MM.1S (cell line): ENCODE measurements at regions not wholly inside any gene's neighbourhood (a gene's known extent, or its start where the extent isn't known, plus 50 kb on each side); places are given as distances from the start of the nearest gene placed in this dataset.

ENCODE experiments used
- DNase-seq: peaks from one replicate; pipeline ENCODE4 v3.0.0-alpha.2; 2015
- H2AFZ ChIP-seq: fragments of 300-600 bp; sonication (generic); 2 replicates; pipeline ENCODE4 v1.6.0; 2016; ENCODE audit warnings: antibody characterized with exemption, low read length
- H3F3A ChIP-seq: fragments of 300-600 bp; sonication (generic); 2 replicates; pipeline ENCODE4 v1.6.1; 2016; ENCODE audit warnings: mild to moderate bottlenecking, antibody characterized with exemption, low read length, moderate library complexity, mixed read lengths; ENCODE audit not compliant: insufficient read depth
- H3K27ac ChIP-seq: fragments of 300-600 bp; sonication (generic); 2 replicates; pipeline ENCODE4 v1.5.1; 2016; ENCODE audit warnings: mild to moderate bottlenecking, low read length
- H3K27me3 ChIP-seq: fragments of 300-600 bp; sonication (generic); replicated peaks from 2 replicates; pipeline ENCODE4 v1.6.0; 2016; ENCODE audit warnings: low read length; ENCODE audit not compliant: insufficient read depth
- H3K36me3 ChIP-seq: fragments of 300-600 bp; sonication (generic); replicated peaks from 2 replicates; pipeline ENCODE4 v1.6.1; 2016; ENCODE audit warnings: mild to moderate bottlenecking, low read length, mixed read lengths; ENCODE audit not compliant: insufficient read depth
- H3K4me1 ChIP-seq: fragments of 300-600 bp; sonication (generic); 2 replicates; pipeline ENCODE4 v1.6.1; 2016; ENCODE audit warnings: low read length, mixed read lengths
- H3K4me2 ChIP-seq: fragments of 300-600 bp; sonication (generic); 2 replicates; pipeline ENCODE4 v1.6.0; 2016; ENCODE audit warnings: low read depth, low read length
- H3K4me3 ChIP-seq: fragments of 300-600 bp; sonication (generic); 2 replicates; pipeline ENCODE4 v1.5.1; 2016; ENCODE audit warnings: low read length, mixed read lengths
- H3K79me2 ChIP-seq: fragments of 300-600 bp; sonication (generic); 2 replicates; pipeline ENCODE4 v1.6.1; 2016; ENCODE audit warnings: mixed run types, low read length, mixed read lengths
- H3K9ac ChIP-seq: fragments of 300-600 bp; sonication (generic); 2 replicates; pipeline ENCODE4 v1.6.1; 2016; ENCODE audit warnings: low read length, mixed read lengths
- H3K9me2 ChIP-seq: fragments of 300-600 bp; sonication (generic); replicated peaks from 2 replicates; pipeline ENCODE4 v1.6.1; 2016; ENCODE audit warnings: mild to moderate bottlenecking, low read length, mixed read lengths; ENCODE audit not compliant: insufficient read depth
- H3K9me3 ChIP-seq: fragments of 300-600 bp; sonication (generic); replicated peaks from 2 replicates; pipeline ENCODE4 v1.6.1; 2016; ENCODE audit warnings: mild to moderate bottlenecking, low read length, mixed read lengths; ENCODE audit not compliant: insufficient read depth
- H4K20me1 ChIP-seq: fragments of 300-600 bp; sonication (generic); 2 replicates; pipeline ENCODE4 v1.6.1; 2016; ENCODE audit warnings: mild to moderate bottlenecking, low read length, moderate library complexity, mixed read lengths; ENCODE audit not compliant: insufficient read depth
- EZH2 ChIP-seq: fragments of 300-600 bp; sonication (generic); optimal IDR thresholded peaks from 2 replicates; pipeline ENCODE3; 2017; ENCODE audit warnings: low read depth, mild to moderate bottlenecking, antibody characterized with exemption, low read length, mixed read lengths
- EZH2phosphoT487 ChIP-seq: fragments of 300-600 bp; sonication (generic); IDR thresholded peaks from 2 replicates; pipeline ENCODE4 v1.6.1; 2018; ENCODE audit warnings: antibody characterized with exemption, low read length
- TF ChIP-seq, protein P1 (sequence below): fragments of 300-600 bp; sonication (generic); IDR thresholded peaks from 2 replicates; pipeline ENCODE4 v1.5.1; 2016; ENCODE audit warnings: antibody characterized with exemption, low read length, mixed read lengths

DNA sequence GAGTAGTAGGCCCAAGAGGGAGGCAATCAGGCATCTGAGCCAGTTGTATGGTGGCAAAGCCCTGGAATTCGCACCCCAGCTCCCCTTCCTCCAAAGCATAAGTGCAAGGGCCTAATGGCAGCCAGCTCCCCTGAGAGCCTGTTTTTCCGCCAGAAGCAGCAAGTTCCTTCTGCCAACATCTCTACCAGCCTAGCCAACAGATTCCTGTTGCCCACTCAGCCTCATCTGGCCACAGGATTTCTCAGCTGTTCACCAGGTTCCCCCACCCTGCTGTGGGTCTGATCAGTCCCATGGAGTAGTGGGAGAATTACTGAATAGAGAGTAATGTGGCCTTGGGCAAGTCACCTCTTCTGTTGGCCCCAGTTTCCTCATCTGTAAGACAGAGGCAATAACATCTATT is 186.2 kb upstream of the PDE1C start:
- Histone ChIP-seq H3K27ac (no peak overlapping the region), H3K36me3 (no peaks in the 10 kb centered on the region), H2AFZ (no peak overlapping the region), H3K4me2 (no peak overlapping the region), H3K4me3 (no peak overlapping the region), H3K79me2 (no peaks in the 10 kb centered on the region), H3K9me3 (no peaks in the 10 kb centered on the region), H3K4me1 (no peaks in the 10 kb centered on the region), H3K9ac (no peak overlapping the region), H4K20me1 (no peaks in the 10 kb centered on the region), H3F3A (no peaks in the 10 kb centered on the region), H3K27me3 (no peaks in the 10 kb centered on the region), H3K9me2 (no peaks in the 10 kb centered on the region)
- DNase-seq, result no peak
- TF ChIP-seq EZH2 (no peak), EZH2phosphoT487 (no peak)
- TF ChIP-seq, protein P1, sequence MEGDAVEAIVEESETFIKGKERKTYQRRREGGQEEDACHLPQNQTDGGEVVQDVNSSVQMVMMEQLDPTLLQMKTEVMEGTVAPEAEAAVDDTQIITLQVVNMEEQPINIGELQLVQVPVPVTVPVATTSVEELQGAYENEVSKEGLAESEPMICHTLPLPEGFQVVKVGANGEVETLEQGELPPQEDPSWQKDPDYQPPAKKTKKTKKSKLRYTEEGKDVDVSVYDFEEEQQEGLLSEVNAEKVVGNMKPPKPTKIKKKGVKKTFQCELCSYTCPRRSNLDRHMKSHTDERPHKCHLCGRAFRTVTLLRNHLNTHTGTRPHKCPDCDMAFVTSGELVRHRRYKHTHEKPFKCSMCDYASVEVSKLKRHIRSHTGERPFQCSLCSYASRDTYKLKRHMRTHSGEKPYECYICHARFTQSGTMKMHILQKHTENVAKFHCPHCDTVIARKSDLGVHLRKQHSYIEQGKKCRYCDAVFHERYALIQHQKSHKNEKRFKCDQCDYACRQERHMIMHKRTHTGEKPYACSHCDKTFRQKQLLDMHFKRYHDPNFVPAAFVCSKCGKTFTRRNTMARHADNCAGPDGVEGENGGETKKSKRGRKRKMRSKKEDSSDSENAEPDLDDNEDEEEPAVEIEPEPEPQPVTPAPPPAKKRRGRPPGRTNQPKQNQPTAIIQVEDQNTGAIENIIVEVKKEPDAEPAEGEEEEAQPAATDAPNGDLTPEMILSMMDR, result no peak

DNA sequence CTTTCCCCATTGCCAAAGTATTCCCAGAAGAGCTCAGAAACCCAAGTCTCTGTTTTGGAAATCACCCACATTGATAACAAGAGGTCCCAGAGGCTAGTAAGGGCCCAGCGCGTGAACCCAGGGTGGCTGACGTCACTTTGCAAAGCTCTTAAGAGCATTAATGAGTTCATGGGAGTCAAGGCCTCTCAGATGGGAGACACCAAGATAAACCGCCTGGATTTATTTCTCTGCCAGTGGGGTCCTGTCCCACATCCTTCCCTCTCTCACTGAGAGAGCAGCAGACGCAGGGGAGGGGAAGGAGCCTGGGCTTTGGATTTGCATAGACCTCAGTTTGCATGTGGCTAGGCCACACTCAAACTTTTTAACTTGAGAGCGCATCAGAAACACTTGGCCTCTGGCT is 184.8 kb upstream of the PDE1C start:
- H3K9ac ChIP-seq, result no peak overlapping the region
- no peak overlapping the region for H3K27ac ChIP-seq
- H3K9me2 ChIP-seq, result no peaks in the 10 kb centered on the region
- H3K27me3 ChIP-seq, result no peaks in the 10 kb centered on the region
- no peak for DNase-seq
- H3K36me3 ChIP-seq, result no peaks in the 10 kb centered on the region
- H3K4me2 ChIP-seq, result no peak overlapping the region
- no peaks in the 10 kb centered on the region for H4K20me1 ChIP-seq
- H3K9me3 ChIP-seq, result no peaks in the 10 kb centered on the region
- no peaks in the 10 kb centered on the region for H3K79me2 ChIP-seq
- no peaks in the 10 kb centered on the region for H3K4me1 ChIP-seq
- H2AFZ ChIP-seq, result no peak overlapping the region
- no peaks in the 10 kb centered on the region for H3F3A ChIP-seq
- H3K4me3 ChIP-seq, result no peak overlapping the region
- TF ChIP-seq EZH2, result no peak
- TF ChIP-seq EZH2phosphoT487, result no peak

DNA sequence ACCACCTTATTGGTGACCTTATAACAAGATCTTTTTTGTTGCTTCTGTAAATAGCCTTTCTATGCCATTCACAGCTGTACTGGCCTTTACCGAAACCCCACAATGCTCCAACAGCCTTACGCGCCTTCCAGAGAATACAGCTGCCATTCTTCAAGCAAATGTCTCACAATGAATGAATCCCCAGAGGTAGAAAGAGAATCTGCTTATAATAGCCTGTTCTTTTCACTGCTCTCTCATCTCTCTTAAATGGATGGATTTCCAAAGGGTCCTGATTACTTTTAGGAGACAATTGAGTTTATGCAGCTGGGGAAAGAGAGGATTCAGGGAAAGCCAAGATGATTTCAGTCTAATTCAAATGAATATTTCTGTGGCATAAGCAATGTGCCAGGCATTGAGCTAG is 183.1 kb upstream of the PDE1C start:
- TF ChIP-seq, protein P1, result no peak
- TF ChIP-seq EZH2phosphoT487 (no peak), EZH2 (no peak)
- no peak overlapping the region for H3K4me3 ChIP-seq
- H3K36me3 ChIP-seq, result no peaks in the 10 kb centered on the region
- no peaks in the 10 kb centered on the region for H3K27me3 ChIP-seq
- H3K9me3 ChIP-seq, result no peaks in the 10 kb centered on the region
- no peaks in the 10 kb centered on the region for H3K4me1 ChIP-seq
- no peaks in the 10 kb centered on the region for H3K79me2 ChIP-seq
- no peak overlapping the region for H3K4me2 ChIP-seq
- no peak for DNase-seq
- H4K20me1 ChIP-seq, result no peaks in the 10 kb centered on the region
- H3K9me2 ChIP-seq, result no peaks in the 10 kb centered on the region
- no peaks in the 10 kb centered on the region for H3F3A ChIP-seq
- no peak overlapping the region for H3K9ac ChIP-seq
- no peak overlapping the region for H2AFZ ChIP-seq
- no peak overlapping the region for H3K27ac ChIP-seq

DNA sequence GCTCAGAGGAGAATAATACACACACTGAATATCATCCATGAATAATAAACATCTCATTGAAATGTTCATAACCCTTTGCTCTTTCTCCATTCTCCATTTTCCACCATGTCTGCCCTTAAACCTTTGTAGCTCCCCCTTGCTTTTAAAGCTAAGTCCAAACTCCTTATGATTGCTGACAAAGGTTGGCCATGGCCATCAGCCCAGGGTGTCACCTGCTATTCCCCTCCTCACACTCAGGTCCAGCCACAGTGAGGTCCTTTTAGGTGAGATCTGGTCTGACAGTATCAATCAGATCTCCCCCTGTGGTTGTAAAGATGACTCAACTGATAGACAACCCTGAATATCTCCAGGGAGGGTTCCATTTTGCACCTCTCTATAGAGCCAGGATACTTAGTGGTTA is 181.5 kb upstream of the PDE1C start:
- no peak for DNase-seq
- Histone ChIP-seq H3K9ac (no peak overlapping the region), H3K4me1 (no peaks in the 10 kb centered on the region), H3K9me3 (no peaks in the 10 kb centered on the region), H3K9me2 (no peaks in the 10 kb centered on the region), H3K27me3 (no peaks in the 10 kb centered on the region), H3K4me3 (no peak overlapping the region), H3K27ac (no peak overlapping the region), H3K36me3 (no peaks in the 10 kb centered on the region), H2AFZ (no peak overlapping the region), H4K20me1 (no peaks in the 10 kb centered on the region), H3K79me2 (no peaks in the 10 kb centered on the region), H3K4me2 (no peak overlapping the region), H3F3A (no peaks in the 10 kb centered on the region)
- TF ChIP-seq EZH2phosphoT487, result no peak
- TF ChIP-seq, protein P1, result no peak
- no peak for TF ChIP-seq EZH2
